Lung (tissue), 11 donors: ENCODE measurements at regions not wholly inside any gene's neighbourhood (a gene's known extent, or its start where the extent isn't known, plus 50 kb on each side); places are given as distances from the start of the nearest gene placed in this dataset.

Experiments used
- ATAC-seq: fragments of 200-7000 bp; cut with Tn5 transposase; one replicate; pipeline ENCODE4 v1.9.1; 2020; ENCODE audit warnings: moderate number of reproducible peaks; ENCODE audit not compliant: insufficient read depth, low FRiP score
- DNase-seq, 3 donors: peaks; one replicate each; pipeline ENCODE4 v3.0.0-alpha.2; 2013 to 2017
- H3K27ac ChIP-seq, 2 donors: one replicate each; pipeline ENCODE4 v1.5.1; 2013; ENCODE audit warnings: mild to moderate bottlenecking in 2 of 2, moderate library complexity in 2 of 2, control low read depth in 1 of 2, inconsistent platforms in 1 of 2, low read depth in 1 of 2, low read length in 1 of 2
- H3K27me3 ChIP-seq, 3 donors: one replicate each; pipeline ENCODE4 v1.5.1; 2013; ENCODE audit warnings: low read length in 2 of 3; ENCODE audit not compliant: control insufficient read depth in 3 of 3, insufficient read depth in 3 of 3
- H3K36me3 ChIP-seq, 4 donors: one replicate each; pipeline ENCODE4 v1.5.1; 2013; ENCODE audit warnings: low read length in 4 of 4, mild to moderate bottlenecking in 1 of 4, moderate library complexity in 1 of 4; ENCODE audit not compliant: control insufficient read depth in 4 of 4, insufficient read depth in 4 of 4
- H3K4me1 ChIP-seq, 5 donors: one replicate each; pipeline ENCODE4 v1.5.1; 2013; ENCODE audit warnings: low read length in 5 of 5, mild to moderate bottlenecking in 2 of 5, moderate library complexity in 1 of 5; ENCODE audit not compliant: control insufficient read depth in 5 of 5, insufficient read depth in 5 of 5
- H3K4me3 ChIP-seq: one replicate; pipeline ENCODE4 v1.5.1; 2013; ENCODE audit warnings: mild to moderate bottlenecking, control low read depth, moderate library complexity
- H3K9ac ChIP-seq, 2 donors: one replicate each; pipeline ENCODE4 v1.5.1; 2013; ENCODE audit warnings: low read length in 2 of 2, control low read depth in 1 of 2; ENCODE audit not compliant: insufficient read depth in 1 of 2
- H3K9me3 ChIP-seq, 4 donors: one replicate each; pipeline ENCODE4 v1.5.1; 2013; ENCODE audit warnings: low read length in 3 of 4, mild to moderate bottlenecking in 1 of 4, moderate library complexity in 1 of 4; ENCODE audit not compliant: control insufficient read depth in 4 of 4, insufficient read depth in 3 of 4
- WGBS, 2 donors: extraction: QIAGEN DNeasy Blood & Tissue Kit; methylation state at CpG; one replicate each; pipeline ENCODE4 v1.1.7; 2013; 5-methylcytosine and 5-hydroxymethylcytosine counted together
- TF ChIP-seq, protein P1 (sequence below): IDR thresholded peaks from 2 replicates; pipeline ENCODE4 v1.5.1; 2012; ENCODE audit warnings: mild to moderate bottlenecking; ENCODE audit errors: control extremely low read depth, extremely low read depth
- donor health status: control.
- donor health status: control.
- donor health status: Bipolar disorder and iron deficiency.
- donor health status: healthy.
- donor health status: DM: yes; HTN: yes; CAD: no.

DNA sequence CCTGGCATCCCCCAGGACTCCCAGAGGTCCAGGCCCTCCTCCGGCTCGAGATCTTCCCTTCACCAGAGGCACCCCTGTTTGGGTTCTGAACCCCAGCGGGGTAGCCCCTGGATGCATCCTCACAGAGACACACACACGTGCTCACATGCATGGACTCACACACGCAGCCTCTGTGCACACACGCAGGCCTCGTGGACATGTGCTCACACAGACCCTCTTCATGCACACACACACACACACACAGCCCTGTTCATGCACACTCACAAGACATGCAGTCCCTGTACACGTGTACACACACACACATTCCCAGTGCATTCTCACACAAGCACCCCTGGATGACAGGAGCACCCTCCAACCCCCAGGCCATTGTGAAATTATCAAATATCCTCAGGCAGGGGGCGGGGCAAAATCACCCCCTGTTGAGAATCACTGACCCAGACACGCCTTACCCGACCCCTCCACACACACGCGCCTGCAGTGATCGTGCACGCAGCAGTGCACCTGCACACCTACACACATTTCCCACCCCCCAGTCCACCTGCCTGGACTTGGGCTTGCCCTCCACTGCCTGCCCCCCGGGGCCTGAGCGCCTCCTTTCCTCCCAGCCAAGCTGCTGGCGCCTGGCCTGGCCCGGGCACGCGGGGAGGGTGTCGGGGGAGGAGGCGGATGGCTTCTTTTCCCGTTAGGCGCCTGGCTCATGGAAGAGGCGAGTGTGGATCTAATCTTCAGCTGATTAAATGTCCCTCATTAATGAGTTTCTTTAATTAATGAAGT, 62.6 kb downstream of the ENGASE start:
- DNase-seq (no peak), ATAC-seq (no peak)
- Histone ChIP-seq H3K4me1 (peaks cover 0 to 5% (median 0%) of the 10 kb centered on the region in 5 donors), H3K36me3 (no peaks in the 10 kb centered on the region), H3K9ac (no peak overlapping the region), H3K27me3 (peaks cover 6 to 21% (median 8%) of the 10 kb centered on the region in 3 donors), H3K9me3 (peaks cover 0 to 4% (median 1%) of the 10 kb centered on the region in 4 donors), H3K27ac (no peak overlapping the region), H3K4me3 (no peak overlapping the region)
- TF ChIP-seq, protein P1, sequence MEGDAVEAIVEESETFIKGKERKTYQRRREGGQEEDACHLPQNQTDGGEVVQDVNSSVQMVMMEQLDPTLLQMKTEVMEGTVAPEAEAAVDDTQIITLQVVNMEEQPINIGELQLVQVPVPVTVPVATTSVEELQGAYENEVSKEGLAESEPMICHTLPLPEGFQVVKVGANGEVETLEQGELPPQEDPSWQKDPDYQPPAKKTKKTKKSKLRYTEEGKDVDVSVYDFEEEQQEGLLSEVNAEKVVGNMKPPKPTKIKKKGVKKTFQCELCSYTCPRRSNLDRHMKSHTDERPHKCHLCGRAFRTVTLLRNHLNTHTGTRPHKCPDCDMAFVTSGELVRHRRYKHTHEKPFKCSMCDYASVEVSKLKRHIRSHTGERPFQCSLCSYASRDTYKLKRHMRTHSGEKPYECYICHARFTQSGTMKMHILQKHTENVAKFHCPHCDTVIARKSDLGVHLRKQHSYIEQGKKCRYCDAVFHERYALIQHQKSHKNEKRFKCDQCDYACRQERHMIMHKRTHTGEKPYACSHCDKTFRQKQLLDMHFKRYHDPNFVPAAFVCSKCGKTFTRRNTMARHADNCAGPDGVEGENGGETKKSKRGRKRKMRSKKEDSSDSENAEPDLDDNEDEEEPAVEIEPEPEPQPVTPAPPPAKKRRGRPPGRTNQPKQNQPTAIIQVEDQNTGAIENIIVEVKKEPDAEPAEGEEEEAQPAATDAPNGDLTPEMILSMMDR: no peak
- 58 to 70% methylated on average over 26 of the region's 26 CpGs for WGBS, 2 donors

- H3K4me1 ChIP-seq: peaks cover 0 to 5% (median 0%) of the 10 kb centered on the region in 5 donors
- no peak overlapping the region for H3K4me3 ChIP-seq
- no peak overlapping the region for H3K27ac ChIP-seq
- peaks cover 6 to 21% (median 8%) of the 10 kb centered on the region in 3 donors for H3K27me3 ChIP-seq
- TF ChIP-seq, protein P1: no peak
- ATAC-seq (no peak), DNase-seq (no peak)
- WGBS, 2 donors: 79 to 91% methylated on average over 9 to 10 of the region's 10 CpGs
- no peaks in the 10 kb centered on the region for H3K36me3 ChIP-seq
- H3K9me3 ChIP-seq: peaks cover 0 to 4% (median 1%) of the 10 kb centered on the region in 4 donors
- H3K9ac ChIP-seq: no peak overlapping the region
Measured at GRCh38 chr17:79136596-79136995, 62.0 kb downstream of the ENGASE start.
